NCI-H1092 (cell line): ENCODE measurements at regions not wholly inside any gene's neighbourhood (a gene's known extent, or its start where the extent isn't known, plus 50 kb on each side); places are given as distances from the start of the nearest gene placed in this dataset.
A peak's percentile ranks its signal among the peaks of the same experiment; 100 is the strongest.

ENCODE experiments used
- DNase-seq: peaks from one replicate; lab custom pipeline; 2025; lab: John Stamatoyannopoulos, UW

DNA sequence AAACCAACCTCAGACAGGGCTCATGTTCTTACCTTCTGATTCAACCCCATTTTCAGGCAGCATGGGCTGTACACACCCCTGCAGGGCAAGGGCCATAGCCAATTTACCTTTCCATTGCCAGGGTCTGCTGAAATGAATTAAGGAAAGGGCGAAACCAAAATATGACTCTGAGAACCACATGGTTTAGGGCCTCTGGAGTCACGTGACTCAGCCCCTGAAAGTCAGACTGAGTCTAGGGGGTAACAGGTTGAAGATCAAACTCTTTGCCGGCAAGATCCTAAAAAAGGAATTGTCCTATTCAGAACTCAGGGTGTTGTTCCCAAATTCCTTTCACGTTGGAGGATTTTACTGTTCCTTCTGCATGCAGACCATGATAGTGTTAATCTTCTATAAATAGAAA lies 118.9 kb downstream of the RAB11FIP2 start:
- DNase-seq = no peak

DNA sequence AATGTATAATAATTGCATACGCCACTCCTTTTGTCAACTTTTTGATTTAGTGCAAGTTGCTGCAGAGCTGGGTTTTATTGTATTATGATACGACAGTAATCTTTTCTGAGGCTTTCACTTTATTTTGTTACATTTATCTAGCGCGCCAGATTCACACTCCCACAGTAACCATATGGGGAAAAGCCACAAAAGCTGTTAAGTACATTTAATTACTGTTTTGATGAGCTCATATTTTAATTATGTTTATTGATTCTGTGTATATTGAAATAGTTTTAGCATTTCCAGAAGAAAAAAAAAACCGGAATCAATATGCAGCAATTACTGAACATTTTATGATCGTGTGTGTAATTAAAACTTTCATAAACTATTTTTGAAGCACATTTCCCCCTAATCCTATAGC lies 118.5 kb downstream of the RAB11FIP2 start:
- no peak for DNase-seq

DNA sequence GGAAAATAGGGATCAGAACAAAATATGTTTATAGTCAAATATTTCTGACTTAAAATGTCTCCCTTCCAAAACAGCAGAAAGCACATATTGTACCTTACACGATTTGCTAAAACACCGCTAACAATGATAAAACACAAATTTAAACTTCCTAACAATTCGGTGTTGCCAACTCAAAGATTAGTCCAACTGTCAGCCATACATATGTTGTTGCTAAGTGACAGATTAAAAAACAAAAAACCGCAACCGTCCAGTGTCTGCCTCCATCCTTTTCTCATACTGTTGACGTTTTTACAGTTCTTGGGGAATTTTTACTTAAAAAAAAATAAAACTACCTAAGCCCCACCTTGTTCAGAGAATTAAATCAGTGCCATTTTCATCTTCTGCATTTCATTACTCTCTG lies 118.0 kb downstream of the RAB11FIP2 start:
- DNase-seq = no peak

DNA sequence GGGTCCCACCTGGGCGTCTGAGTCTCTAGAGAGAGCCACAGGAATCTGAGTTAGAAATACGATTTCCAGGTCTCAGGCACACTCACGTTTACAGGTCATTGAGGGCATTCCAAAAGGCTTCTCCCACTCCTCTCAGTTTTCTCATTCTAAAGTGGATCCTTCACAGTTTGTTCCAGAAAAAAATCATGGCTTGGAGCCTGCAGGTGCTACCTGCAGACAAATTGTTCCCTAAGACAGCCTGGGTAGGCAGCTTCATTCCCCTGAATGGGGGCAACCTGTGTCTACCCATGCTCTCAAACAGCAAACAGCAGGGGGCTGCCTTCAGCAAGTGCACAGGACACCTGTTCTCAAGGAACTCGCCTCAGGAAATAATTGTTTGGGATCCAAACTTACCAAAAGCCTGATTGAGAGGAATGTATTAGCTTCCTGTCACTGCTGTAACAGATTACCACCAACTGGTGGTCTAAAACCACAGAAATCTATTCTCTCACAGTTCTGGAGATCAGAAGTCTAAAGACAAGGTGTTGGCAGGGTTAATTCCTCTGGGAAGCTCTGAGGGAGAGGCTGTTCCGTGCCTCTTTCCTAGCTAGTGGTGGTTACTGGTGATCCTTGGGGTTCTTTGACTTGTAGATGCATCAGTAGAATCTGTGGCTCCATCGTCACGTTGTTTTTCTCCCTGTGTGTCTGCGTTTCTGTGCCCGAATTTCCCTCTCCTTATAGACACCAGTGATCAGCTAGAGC lies 117.2 kb downstream of the RAB11FIP2 start:
- DNase-seq = no peak

DNA sequence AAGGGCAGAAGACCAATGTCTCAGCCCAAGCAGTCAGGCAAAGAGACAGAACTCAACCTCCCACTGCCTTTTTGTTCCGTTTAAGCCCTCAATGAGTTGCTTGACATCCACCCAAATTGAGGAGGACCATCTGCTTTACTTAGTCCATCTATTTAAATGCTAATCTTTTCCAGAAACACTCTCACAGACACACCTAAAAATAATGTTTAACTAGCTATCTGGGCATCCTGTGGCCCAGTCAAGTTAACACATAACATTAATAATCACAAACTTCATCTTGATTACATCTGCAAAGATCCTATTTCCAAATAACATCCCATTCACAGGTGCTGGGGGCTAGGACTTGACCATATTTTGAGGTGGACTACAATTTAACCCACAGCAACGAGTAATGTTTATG lies 115.7 kb downstream of the RAB11FIP2 start:
- no peak for DNase-seq

DNA sequence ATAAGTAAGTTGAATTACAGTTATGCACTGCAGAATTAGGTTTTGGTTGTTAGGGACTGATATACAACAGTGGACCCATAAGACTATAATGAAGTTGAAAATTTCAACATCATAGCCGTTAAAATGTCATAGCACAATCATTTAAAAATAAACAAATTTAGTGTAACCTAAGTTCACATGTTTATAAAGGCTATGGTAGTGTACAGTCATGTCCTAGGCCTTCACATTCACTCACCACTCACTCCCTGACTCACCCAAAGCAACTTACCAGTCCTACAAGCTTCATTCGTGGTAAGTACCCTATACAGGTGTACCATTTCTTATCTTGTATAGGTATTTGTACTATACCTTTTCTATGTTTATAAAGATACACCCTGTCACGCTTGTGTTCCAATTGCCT lies 113.7 kb downstream of the RAB11FIP2 start:
- DNase-seq = no peak

DNA sequence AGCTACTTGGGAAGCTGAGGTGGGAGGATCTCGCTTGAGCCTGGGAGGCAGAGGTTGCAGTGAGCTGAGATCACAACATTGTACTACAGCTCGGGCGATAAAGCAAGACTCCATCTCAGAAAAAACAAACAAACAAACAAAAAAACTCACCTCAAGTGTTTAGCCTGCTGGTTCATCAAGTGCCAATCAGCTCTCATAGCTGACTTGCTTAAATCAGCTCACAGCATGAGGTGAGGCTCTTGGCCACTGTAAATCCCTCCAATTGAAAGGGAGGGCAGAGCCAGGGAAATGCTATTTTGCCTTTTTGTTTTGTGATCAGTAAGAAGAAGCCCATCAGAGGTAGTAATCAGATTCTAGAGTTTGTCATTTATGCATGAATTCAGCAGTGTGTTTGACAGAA lies 112.3 kb downstream of the RAB11FIP2 start:
- DNase-seq = no peak

DNA sequence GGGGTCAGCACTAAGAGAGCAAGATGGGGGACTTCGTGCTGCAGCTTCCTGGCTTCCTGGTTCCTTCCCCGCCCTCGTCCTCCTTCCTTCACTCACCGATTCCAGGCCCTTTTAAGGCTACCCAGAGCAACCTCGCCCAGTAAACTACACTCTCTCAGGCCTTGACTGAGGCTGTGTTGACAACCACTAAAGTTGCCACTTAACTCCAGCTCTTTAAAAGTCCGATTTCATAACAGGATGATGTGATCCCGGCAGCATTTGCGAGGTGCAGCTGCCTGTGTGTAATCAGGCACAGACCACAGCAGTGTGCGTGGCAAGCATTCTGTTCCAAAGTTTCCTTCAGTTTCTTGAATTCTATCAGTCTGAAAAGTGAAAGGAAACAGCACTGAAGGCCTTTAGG lies 110.6 kb downstream of the RAB11FIP2 start:
- no peak for DNase-seq

DNA sequence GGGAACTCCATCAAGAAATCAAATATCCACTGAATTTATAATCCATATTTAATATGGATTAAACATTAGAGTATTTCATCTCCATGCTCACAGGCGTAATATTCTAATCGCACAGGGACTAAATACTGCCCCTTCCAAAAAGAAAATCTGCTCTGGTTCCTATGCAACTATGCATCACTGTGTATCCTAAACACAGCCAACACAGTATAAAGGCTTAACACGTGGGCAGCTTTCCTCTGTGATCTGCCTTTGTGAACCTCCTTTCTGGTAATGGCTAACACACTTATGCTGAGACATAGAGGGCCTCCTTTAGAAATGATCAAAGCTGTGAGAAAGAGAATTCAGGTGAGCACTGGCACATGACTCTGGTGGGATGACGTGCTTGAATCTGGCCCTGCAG lies 110.2 kb downstream of the RAB11FIP2 start:
- no peak for DNase-seq

DNA sequence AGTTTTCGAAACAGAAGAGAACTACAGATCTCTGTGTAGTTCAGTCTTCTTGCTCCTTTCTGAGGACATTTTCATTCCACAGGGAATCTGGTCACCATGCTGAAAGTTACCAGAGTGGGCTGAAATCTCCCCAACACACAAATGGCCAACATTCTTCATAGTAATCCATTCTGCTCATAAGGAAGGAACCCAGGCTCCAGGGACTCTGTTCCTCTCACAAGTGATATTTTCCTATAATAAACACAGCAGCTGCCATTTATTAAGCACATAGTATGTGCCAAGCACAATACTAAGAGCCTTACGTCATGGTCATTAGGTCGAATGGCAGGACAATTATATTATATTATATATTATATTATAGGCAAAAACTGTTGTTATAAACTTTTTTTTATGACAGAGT lies 109.8 kb downstream of the RAB11FIP2 start:
- no peak for DNase-seq

DNA sequence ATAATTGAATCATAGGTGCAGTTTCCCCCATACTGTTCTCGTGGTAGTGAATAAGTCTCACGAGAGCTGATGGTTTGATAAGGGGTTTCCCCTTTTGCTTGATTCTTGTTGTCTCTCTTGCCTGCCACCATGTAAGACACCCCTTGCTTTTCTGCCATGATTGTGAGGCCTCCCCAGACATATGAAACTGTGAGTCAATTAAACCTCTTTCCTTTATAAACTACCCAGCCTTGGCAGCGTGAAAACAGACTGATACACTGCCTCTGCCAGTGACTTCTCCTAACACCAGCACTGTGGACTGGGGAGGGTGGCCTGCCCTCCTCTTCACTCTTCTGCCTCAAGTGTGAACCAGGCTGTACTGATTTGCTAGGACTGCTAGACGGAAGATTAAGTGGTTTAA lies 108.6 kb downstream of the RAB11FIP2 start:
- no peak for DNase-seq

DNA sequence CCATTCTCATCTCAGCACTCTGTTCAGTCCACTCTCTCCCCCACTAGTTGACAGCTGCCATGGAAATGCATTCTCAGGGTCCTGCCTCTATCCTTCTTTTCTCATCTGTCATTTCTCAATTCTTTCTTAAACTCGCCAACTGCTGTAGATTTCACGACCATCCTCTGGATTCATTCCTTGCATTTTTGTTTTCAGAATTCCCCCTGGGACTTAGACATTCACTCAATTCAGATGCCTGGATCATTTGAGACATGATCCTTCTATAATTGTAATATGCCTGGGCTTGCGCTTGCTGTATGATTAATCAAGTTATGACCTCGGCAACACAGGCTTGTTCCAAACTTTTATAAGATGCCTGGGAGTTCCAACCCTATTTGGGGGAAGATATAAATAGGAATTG lies 104.5 kb downstream of the RAB11FIP2 start:
- DNase-seq = no peak

DNA sequence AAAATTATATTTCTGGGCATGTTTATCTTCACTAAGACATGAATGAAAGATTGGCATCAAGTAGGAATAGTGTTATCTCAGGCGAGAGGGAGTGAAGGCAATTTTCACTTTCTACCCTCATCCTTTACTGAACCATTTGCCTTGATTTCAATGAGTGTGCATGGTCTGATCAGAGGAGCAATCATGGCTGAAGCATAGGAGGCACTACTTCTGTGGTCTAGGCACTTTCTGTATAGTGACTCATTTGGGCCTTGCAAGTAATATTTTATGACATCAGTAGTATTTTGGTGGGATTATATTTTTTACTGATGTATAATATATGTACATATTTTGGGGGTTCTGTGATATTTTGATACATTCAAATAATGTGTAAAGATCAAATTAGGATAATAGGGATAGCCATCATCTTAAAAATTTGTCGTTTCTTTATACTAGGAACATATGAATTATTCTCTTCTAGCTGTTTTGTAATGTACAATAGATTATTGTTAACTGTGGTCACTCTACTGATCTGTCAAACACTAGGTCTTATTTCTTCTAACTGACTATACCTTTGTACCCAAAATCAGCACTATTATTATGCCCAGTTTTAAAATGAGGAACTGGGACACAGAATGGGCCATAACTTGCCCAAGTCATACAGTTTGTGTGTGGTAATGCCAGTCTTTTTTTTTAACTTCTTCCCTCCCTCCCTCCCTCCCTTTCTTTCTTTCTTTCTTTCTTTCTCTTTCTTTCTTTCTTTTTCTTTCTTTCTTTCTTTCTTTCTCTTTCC lies 101.9 kb downstream of the RAB11FIP2 start:
- no peak for DNase-seq

DNA sequence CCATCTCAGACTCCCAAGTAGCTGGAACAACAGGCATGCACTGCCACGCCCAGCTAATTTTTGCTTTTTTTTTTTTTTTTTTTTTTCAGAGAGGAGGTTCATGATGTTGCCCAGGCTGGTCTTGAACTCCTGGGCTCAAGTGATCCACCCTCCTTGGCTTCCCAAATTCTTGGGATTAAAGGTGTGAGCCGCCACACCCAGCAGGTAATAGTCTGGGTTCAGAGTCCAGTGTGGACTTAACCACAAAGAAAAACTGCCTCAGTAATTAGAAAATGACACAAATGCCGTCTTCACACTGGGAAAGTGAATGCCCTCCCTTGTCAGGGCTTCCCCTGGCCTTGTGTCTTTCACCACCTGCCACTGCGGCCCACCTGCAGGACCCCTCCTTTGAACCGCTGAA lies 101.1 kb downstream of the RAB11FIP2 start:
- no peak for DNase-seq

DNA sequence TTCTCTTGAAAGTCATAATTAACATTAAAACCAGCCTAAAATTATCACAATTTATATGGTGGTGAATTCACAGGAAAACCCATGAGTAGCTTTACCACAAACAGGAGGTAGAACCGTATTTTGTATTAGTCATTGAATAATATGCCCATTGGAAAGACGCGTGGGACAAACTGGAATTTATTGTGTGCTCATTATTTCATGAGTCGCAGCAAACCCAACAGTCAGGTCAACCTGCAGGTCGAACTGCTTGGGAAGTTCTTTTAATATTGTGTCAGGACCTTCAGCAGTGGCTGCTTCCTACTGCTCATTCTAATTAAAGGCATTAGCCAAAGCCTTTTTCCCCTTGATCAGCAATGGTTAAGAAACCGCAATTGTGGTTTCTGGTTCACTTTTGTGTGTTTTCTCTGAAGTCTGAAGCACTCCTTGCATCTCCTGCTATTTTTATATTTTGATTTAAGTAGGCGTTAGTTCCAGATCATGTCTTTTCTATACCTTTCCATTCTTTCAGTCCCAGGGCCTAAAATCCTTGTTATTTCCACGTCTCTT lies 100.1 kb downstream of the RAB11FIP2 start:
- no peak for DNase-seq

DNA sequence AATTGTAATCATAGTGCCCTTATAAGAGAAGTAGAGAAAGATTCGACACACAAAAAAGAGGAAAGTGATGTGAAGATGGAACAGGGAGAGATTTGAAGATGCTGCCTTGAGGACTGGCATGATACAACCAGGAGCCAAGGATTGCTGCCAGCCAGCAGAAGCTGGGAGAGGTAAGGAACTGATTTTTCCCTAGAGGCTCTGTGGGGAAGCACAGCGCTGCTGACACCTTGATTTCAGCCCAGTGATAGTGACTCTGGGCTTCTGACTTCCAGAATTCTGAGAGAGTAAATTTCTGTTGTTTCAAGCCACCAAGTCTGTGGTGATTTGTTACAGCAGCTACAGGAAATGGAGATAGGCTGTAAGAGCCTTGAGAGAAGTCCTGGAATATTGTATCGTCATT lies 98.2 kb downstream of the RAB11FIP2 start:
- DNase-seq = no peak

DNA sequence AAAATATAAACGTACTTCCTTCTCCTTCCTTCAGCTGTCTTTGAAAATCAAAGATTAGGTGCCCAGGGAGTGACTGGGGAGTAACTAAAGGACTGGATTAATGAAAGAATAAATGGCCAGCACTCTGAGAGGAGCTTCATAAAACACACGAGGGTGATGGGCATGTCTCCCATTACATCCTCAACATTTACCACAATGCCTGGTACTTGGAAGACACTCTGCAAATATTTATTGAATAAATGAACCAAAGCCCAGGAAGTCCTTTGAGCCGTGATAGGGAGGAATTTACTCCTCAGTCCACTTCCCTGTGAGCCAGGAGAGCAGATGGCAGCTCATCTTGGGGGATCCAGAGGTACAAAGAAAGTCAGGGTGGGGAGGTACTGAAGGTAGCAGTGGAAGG lies 96.3 kb downstream of the RAB11FIP2 start:
- DNase-seq = peak; percentile 33
